ENCODE measurements at regions not wholly inside any gene's neighbourhood (a gene's known extent, or its start where the extent isn't known, plus 50 kb on each side); places are given as distances from the start of the nearest gene placed in this dataset.

- Histone ChIP-seq H3K4me3 (ENCODE audit: low read depth, low read length) (peak overlapping the region; percentile 74), H3K9ac (ENCODE audit: low read length) (peak overlapping the region; percentile 21), H3K27ac (ENCODE audit: low read depth, low read length) (no peak overlapping the region), H3K9me3 (ENCODE audit: control insufficient read depth, insufficient read depth, low read depth, low read length) (no peaks in the 10 kb centered on the region), H3K27me3 (ENCODE audit: control insufficient read depth, insufficient read depth, low read length) (no peaks in the 10 kb centered on the region), H3K4me1 (ENCODE audit: control insufficient read depth, insufficient read depth, low read length) (peaks cover 58% of the 10 kb centered on the region), H3K36me3 (ENCODE audit: control insufficient read depth, insufficient read depth, low read length) (no peaks in the 10 kb centered on the region)
Observed at GRCh38 chr14:89616852-89617341, 199.9 kb upstream of the FOXN3 start.

DNA sequence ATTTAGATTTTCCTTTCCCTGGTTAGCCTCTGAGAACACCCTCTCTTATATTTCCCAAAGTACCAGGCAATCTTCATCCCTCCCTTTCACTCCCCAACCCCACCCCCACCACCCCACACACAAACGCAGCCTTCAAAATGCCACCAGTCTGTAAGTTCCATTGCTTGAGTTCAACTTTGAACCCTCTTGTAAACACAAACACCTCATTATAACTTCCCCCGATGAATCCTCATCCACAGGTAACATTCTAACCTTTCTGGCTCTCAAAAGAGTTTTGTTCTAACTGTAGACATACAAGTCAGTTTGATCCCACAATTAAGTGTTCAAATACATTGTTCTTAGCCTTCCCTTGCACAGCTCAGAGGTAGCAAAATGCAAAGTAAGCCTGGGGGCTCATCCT, 199.4 kb upstream of the FOXN3 start:
- no peak overlapping the region for H3K27ac ChIP-seq (ENCODE audit: low read depth, low read length)
- H3K36me3 ChIP-seq (ENCODE audit: control insufficient read depth, insufficient read depth, low read length): no peaks in the 10 kb centered on the region
- peaks cover 55% of the 10 kb centered on the region for H3K4me1 ChIP-seq (ENCODE audit: control insufficient read depth, insufficient read depth, low read length)
- H3K27me3 ChIP-seq (ENCODE audit: control insufficient read depth, insufficient read depth, low read length): no peaks in the 10 kb centered on the region
- peak overlapping the region; percentile 21 for H3K9ac ChIP-seq (ENCODE audit: low read length)
- H3K4me3 ChIP-seq (ENCODE audit: low read depth, low read length): peak overlapping the region; percentile 74
- H3K9me3 ChIP-seq (ENCODE audit: control insufficient read depth, insufficient read depth, low read depth, low read length): no peaks in the 10 kb centered on the region

GRCh38 chr14:89615421-89615820, 198.4 kb upstream of the FOXN3 start:
- Histone ChIP-seq H3K4me1 (ENCODE audit: control insufficient read depth, insufficient read depth, low read length) (peaks cover 45% of the 10 kb centered on the region), H3K4me3 (ENCODE audit: low read depth, low read length) (peak overlapping the region; percentile 32), H3K36me3 (ENCODE audit: control insufficient read depth, insufficient read depth, low read length) (no peaks in the 10 kb centered on the region; the same call in 1 of the 2 replicates), H3K9me3 (ENCODE audit: control insufficient read depth, insufficient read depth, low read depth, low read length) (no peaks in the 10 kb centered on the region), H3K27me3 (ENCODE audit: control insufficient read depth, insufficient read depth, low read length) (no peaks in the 10 kb centered on the region), H3K9ac (ENCODE audit: low read length) (no peak overlapping the region), H3K27ac (ENCODE audit: low read depth, low read length) (no peak overlapping the region)

- Histone ChIP-seq H3K9ac (ENCODE audit: low read length) (no peak overlapping the region), H3K27me3 (ENCODE audit: control insufficient read depth, insufficient read depth, low read length) (no peaks in the 10 kb centered on the region), H3K4me3 (ENCODE audit: low read depth, low read length) (0 out of 2 replicates have a peak overlapping the region, but pooled peaks have one; percentile 5), H3K9me3 (ENCODE audit: control insufficient read depth, insufficient read depth, low read depth, low read length) (no peaks in the 10 kb centered on the region; the same call in 1 of the 2 replicates), H3K4me1 (ENCODE audit: control insufficient read depth, insufficient read depth, low read length) (peaks cover 37% of the 10 kb centered on the region), H3K36me3 (ENCODE audit: control insufficient read depth, insufficient read depth, low read length) (peaks cover 2% of the 10 kb centered on the region; the same call in 1 of the 2 replicates), H3K27ac (ENCODE audit: low read depth, low read length) (no peak overlapping the region; the same call in 1 of the 2 replicates)
Observed at GRCh38 chr14:89614009-89614691, 197.1 kb upstream of the FOXN3 start.

DNA sequence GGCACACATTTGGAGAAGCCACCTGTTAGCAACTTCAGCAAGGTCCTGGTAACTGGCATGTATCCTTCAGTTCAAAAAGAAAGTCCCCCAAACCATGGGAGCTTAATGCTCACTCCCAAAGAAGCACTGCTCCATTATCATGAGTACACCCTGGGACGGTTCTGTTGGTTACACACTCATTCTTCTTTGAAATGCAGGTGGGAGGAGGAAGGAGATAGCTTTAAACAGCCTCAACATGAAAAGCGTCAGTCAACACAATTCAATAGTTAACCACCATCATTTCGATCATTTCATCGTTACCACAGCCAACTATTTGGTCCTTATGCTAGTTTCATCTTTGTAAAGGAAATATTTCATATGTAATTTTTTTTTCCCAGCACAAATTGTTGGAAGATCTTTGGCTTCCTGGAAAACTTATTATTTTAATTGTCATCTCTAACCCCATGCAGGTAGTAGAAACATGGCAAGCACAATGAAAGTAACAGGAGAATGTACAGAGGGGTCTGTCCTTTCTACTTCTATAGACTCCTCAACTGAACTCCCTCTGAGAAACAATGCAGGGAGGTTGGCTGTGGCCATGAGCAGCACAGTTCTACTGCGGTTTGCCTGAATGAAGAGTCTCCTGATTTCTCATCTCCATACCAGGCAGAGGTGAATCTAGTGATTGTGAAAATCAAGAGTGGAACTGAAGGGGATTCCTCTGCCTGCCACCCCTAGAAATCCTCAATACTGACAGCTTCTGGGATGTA, 196.4 kb upstream of the FOXN3 start:
- Histone ChIP-seq H3K9me3 (ENCODE audit: control insufficient read depth, insufficient read depth, low read depth, low read length) (no peaks in the 10 kb centered on the region; the same call in 1 of the 2 replicates), H3K9ac (ENCODE audit: low read length) (no peak overlapping the region), H3K36me3 (ENCODE audit: control insufficient read depth, insufficient read depth, low read length) (peaks cover 7% of the 10 kb centered on the region; the same call in 1 of the 2 replicates), H3K4me1 (ENCODE audit: control insufficient read depth, insufficient read depth, low read length) (peaks cover 37% of the 10 kb centered on the region), H3K27me3 (ENCODE audit: control insufficient read depth, insufficient read depth, low read length) (no peaks in the 10 kb centered on the region), H3K27ac (ENCODE audit: low read depth, low read length) (no peak overlapping the region), H3K4me3 (ENCODE audit: low read depth, low read length) (0 out of 2 replicates have a peak overlapping the region, but pooled peaks have one; percentile 5)

DNA sequence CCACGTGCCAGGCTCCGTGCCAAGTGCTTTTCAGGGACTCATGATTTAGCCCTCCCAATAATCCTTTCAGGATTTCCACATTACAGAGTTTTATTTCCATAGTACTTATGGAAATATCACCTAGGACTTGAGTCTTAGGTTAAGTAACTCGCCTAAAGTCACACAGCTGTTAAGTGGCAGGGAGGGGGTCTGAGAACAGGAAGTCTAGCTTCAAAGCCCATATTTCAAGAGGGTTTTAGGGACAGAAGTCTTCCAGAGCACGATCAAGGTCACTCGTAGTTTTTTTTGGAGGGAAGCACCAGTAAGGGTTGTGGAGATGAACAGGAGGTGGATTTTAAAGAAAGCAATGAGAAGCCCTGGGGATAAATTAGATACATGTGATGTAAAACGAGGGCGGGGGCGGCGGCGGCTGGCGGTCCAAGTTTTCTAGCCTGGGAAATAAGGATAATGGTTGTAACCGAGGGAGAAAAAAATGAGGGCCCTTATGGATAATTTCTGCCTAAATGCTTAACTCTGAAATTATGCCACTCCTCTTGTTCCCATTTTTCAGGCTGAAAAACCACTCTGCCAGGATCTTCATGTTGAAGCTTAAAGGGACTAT, 192.6 kb upstream of the FOXN3 start:
- Histone ChIP-seq H3K27ac (ENCODE audit: low read depth, low read length) (no peak overlapping the region), H3K36me3 (ENCODE audit: control insufficient read depth, insufficient read depth, low read length) (peaks cover 8% of the 10 kb centered on the region; the same call in 1 of the 2 replicates), H3K4me3 (ENCODE audit: low read depth, low read length) (no peak overlapping the region), H3K9ac (ENCODE audit: low read length) (no peak overlapping the region), H3K4me1 (ENCODE audit: control insufficient read depth, insufficient read depth, low read length) (peaks cover 16% of the 10 kb centered on the region), H3K9me3 (ENCODE audit: control insufficient read depth, insufficient read depth, low read depth, low read length) (no peaks in the 10 kb centered on the region; the same call in 1 of the 2 replicates), H3K27me3 (ENCODE audit: control insufficient read depth, insufficient read depth, low read length) (no peaks in the 10 kb centered on the region)

GRCh38 chr14:89607453-89607852, 190.4 kb upstream of the FOXN3 start:
- Histone ChIP-seq H3K27ac (ENCODE audit: low read depth, low read length) (no peak overlapping the region), H3K9ac (ENCODE audit: low read length) (no peak overlapping the region), H3K36me3 (ENCODE audit: control insufficient read depth, insufficient read depth, low read length) (peaks cover 8% of the 10 kb centered on the region; the same call in 1 of the 2 replicates), H3K4me3 (ENCODE audit: low read depth, low read length) (no peak overlapping the region), H3K4me1 (ENCODE audit: control insufficient read depth, insufficient read depth, low read length) (peaks cover 9% of the 10 kb centered on the region; the same call in 1 of the 2 replicates), H3K9me3 (ENCODE audit: control insufficient read depth, insufficient read depth, low read depth, low read length) (no peaks in the 10 kb centered on the region; the same call in 1 of the 2 replicates), H3K27me3 (ENCODE audit: control insufficient read depth, insufficient read depth, low read length) (no peaks in the 10 kb centered on the region)

DNA sequence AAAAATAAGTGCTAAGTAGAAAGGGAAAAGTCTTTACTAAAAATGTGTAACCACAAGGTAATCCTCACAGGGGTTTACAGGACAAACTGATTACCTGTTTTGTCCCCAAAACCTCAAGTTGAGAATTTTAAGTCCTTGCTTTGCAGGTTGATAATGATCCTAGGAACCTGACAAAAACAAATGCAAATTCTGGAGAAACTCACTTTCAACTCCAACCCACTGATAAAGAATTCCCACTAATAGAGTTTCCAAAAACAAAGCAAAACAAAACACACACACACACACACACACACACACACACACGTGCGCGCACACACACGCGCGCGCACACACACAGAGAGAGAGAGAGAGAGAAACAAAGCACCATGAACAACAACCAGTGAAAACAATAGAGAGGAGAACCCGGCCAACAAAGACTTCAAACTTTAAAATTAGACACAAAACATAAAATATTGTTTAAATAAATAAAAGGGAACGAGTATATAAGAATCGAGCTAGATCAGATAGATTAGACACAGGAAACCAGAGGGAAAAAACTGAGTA, 187.0 kb upstream of the FOXN3 start:
- no peak overlapping the region for H3K4me3 ChIP-seq (ENCODE audit: low read depth, low read length)
- no peak overlapping the region for H3K9ac ChIP-seq (ENCODE audit: low read length)
- peaks cover 20% of the 10 kb centered on the region for H3K9me3 ChIP-seq (ENCODE audit: control insufficient read depth, insufficient read depth, low read depth, low read length)
- peaks cover 13% of the 10 kb centered on the region; the same call in 1 of the 2 replicates for H3K4me1 ChIP-seq (ENCODE audit: control insufficient read depth, insufficient read depth, low read length)
- H3K36me3 ChIP-seq (ENCODE audit: control insufficient read depth, insufficient read depth, low read length): peaks cover 12% of the 10 kb centered on the region
- H3K27ac ChIP-seq (ENCODE audit: low read depth, low read length): no peak overlapping the region
- H3K27me3 ChIP-seq (ENCODE audit: control insufficient read depth, insufficient read depth, low read length): no peaks in the 10 kb centered on the region

DNA sequence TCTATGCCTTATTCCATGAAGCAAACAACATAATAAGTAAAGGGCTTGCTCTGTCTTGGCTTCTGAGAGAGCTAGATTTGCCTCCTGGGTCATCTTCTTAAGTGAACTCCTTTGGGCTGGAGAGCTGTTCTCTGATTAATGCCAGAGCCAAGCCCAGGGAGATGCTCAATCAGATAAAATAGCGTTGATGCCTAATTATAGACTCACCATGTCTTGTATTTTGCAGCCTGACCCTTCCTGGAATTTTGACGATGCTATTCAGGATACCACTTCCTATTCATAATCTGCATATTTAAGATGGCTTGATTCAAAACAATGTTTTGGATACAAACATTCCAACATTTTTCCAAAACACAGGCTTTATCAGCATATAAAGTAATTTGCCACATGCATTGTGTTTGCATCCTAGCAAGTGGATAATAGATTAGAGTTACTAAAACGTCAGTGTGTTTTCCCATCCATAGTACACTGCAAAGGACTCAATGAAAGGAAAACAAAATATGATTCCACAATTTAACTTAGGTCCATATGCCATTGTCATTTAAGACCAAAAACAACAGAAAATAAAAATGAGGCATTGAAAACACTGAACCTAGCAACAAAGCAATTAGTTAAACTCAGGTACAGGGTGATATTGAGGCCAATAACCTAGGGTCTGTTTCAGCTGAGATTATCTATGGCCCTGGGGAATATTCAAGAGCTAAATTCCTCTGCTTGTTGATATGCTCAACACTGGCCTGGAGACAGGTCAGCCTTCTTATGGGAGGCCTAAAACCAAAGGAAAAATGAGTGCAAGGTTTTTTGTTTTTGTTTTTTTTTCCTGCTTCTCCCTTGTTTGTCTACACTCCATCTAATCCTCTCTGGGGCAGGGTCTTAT, 184.2 kb upstream of the FOXN3 start:
- no peak overlapping the region for H3K27ac ChIP-seq (ENCODE audit: low read depth, low read length)
- no peak overlapping the region for H3K4me3 ChIP-seq (ENCODE audit: low read depth, low read length)
- H3K9me3 ChIP-seq (ENCODE audit: control insufficient read depth, insufficient read depth, low read depth, low read length): peaks cover 35% of the 10 kb centered on the region

GRCh38 chr14:89600029-89600428, 183.0 kb upstream of the FOXN3 start:
- Histone ChIP-seq H3K4me1 (ENCODE audit: control insufficient read depth, insufficient read depth, low read length) (peaks cover 13% of the 10 kb centered on the region; the same call in 1 of the 2 replicates), H3K27me3 (ENCODE audit: control insufficient read depth, insufficient read depth, low read length) (no peaks in the 10 kb centered on the region), H3K4me3 (ENCODE audit: low read depth, low read length) (no peak overlapping the region), H3K9me3 (ENCODE audit: control insufficient read depth, insufficient read depth, low read depth, low read length) (peaks cover 38% of the 10 kb centered on the region), H3K27ac (ENCODE audit: low read depth, low read length) (no peak overlapping the region), H3K36me3 (ENCODE audit: control insufficient read depth, insufficient read depth, low read length) (peaks cover 8% of the 10 kb centered on the region), H3K9ac (ENCODE audit: low read length) (no peak overlapping the region)

More for the DNA sequence above, 184.2 kb upstream of the FOXN3 start:
- H3K9ac ChIP-seq (ENCODE audit: low read length): no peak overlapping the region
- peaks cover 13% of the 10 kb centered on the region; the same call in 1 of the 2 replicates for H3K4me1 ChIP-seq (ENCODE audit: control insufficient read depth, insufficient read depth, low read length)
- no peaks in the 10 kb centered on the region for H3K27me3 ChIP-seq (ENCODE audit: control insufficient read depth, insufficient read depth, low read length)
- H3K36me3 ChIP-seq (ENCODE audit: control insufficient read depth, insufficient read depth, low read length): peaks cover 8% of the 10 kb centered on the region

Measured in HUES6 (cell line).